Mesothelial cell of epicardium (in vitro differentiated cells): ENCODE measurements at regions not wholly inside any gene's neighbourhood (a gene's known extent, or its start where the extent isn't known, plus 50 kb on each side); places are given as distances from the start of the nearest gene placed in this dataset.
A peak's percentile ranks its signal among the peaks of the same experiment; 100 is the strongest.

Experiments
- DNase-seq, 2 experiments: peaks; one replicate each; pipeline ENCODE4 v3.0.0; 2021; ENCODE audit warnings: low spot score in 2 of 2; ENCODE audit not compliant: unreplicated experiment in 2 of 2
- H3K27ac Mint-ChIP-seq: 2 replicates; pipeline ENCODE4 v1.8.0; 2021; ENCODE audit warnings: mixed read lengths
- H3K27me3 Mint-ChIP-seq: 2 replicates; pipeline ENCODE4 v1.8.0; 2021; ENCODE audit warnings: low read depth, mixed read lengths
- H3K36me3 Mint-ChIP-seq: 2 replicates; pipeline ENCODE4 v1.8.0; 2021; ENCODE audit warnings: mixed read lengths
- H3K4me1 Mint-ChIP-seq: 2 replicates; pipeline ENCODE4 v1.8.0; 2021; ENCODE audit warnings: mixed read lengths
- H3K4me3 Mint-ChIP-seq: 2 replicates; pipeline ENCODE4 v1.8.0; 2021; ENCODE audit warnings: mild to moderate bottlenecking, moderate library complexity, mixed read lengths
- H3K9me3 Mint-ChIP-seq: 2 replicates; pipeline ENCODE4 v1.8.0; 2021; ENCODE audit warnings: mixed read lengths
- CTCF ChIP-seq: fragments of 200-600 bp; sonication (generic); IDR thresholded peaks from one replicate; pipeline ENCODE4 v1.5.0; 2021; ENCODE audit warnings: antibody characterized with exemption; ENCODE audit not compliant: unreplicated experiment

- H3K4me1 Mint-ChIP-seq: peaks cover 9% of the 10 kb centered on the region
- H3K9me3 Mint-ChIP-seq: peaks cover 10% of the 10 kb centered on the region
- no peak overlapping the region for H3K27ac Mint-ChIP-seq
- no peak for TF ChIP-seq CTCF
- H3K4me3 Mint-ChIP-seq: no peak overlapping the region
- H3K27me3 Mint-ChIP-seq: no peaks in the 10 kb centered on the region
- peaks cover 8% of the 10 kb centered on the region for H3K36me3 Mint-ChIP-seq
- DNase-seq: no peak
Measured at GRCh38 chr5:135662683-135663082, 83.9 kb upstream of the CXCL14 start.

GRCh38 chr5:135662061-135662481 lies 83.3 kb upstream of the CXCL14 start:
- TF ChIP-seq CTCF: no peak
- peaks cover 10% of the 10 kb centered on the region for H3K9me3 Mint-ChIP-seq
- DNase-seq: no peak
- peaks cover 9% of the 10 kb centered on the region for H3K4me1 Mint-ChIP-seq
- H3K4me3 Mint-ChIP-seq: no peak overlapping the region
- H3K27me3 Mint-ChIP-seq: no peaks in the 10 kb centered on the region
- peaks cover 8% of the 10 kb centered on the region for H3K36me3 Mint-ChIP-seq
- H3K27ac Mint-ChIP-seq: no peak overlapping the region

GRCh38 chr5:135660826-135661575 lies 82.2 kb upstream of the CXCL14 start:
- peaks cover 8% of the 10 kb centered on the region for H3K36me3 Mint-ChIP-seq
- no peak for TF ChIP-seq CTCF
- no peak overlapping the region for H3K4me3 Mint-ChIP-seq
- H3K27me3 Mint-ChIP-seq: no peaks in the 10 kb centered on the region
- H3K4me1 Mint-ChIP-seq: peaks cover 9% of the 10 kb centered on the region
- peaks cover 10% of the 10 kb centered on the region for H3K9me3 Mint-ChIP-seq
- no peak overlapping the region for H3K27ac Mint-ChIP-seq
- DNase-seq: no peak

- Mint-ChIP-seq H3K36me3 (peaks cover 8% of the 10 kb centered on the region), H3K9me3 (peaks cover 15% of the 10 kb centered on the region), H3K4me3 (no peak overlapping the region), H3K27ac (no peak overlapping the region), H3K27me3 (no peaks in the 10 kb centered on the region), H3K4me1 (peaks cover 22% of the 10 kb centered on the region)
- no peak for DNase-seq
- no peak for TF ChIP-seq CTCF
Measured at GRCh38 chr5:135657536-135658305, 78.9 kb upstream of the CXCL14 start.

- peaks cover 16% of the 10 kb centered on the region for H3K4me1 Mint-ChIP-seq
- peak overlapping the region; percentile 36 for H3K27ac Mint-ChIP-seq
- no peak for DNase-seq
- no peaks in the 10 kb centered on the region for H3K27me3 Mint-ChIP-seq
- TF ChIP-seq CTCF: no peak
- peaks cover 8% of the 10 kb centered on the region for H3K36me3 Mint-ChIP-seq
- H3K9me3 Mint-ChIP-seq: peaks cover 16% of the 10 kb centered on the region
- H3K4me3 Mint-ChIP-seq: no peak overlapping the region
Measured at GRCh38 chr5:135655468-135655815, 76.7 kb upstream of the CXCL14 start.
